Esophagus squamous epithelium (tissue), 5 donors: ENCODE measurements at regions not wholly inside any gene's neighbourhood (a gene's known extent, or its start where the extent isn't known, plus 50 kb on each side); places are given as distances from the start of the nearest gene placed in this dataset.

Experiments
- DNase-seq: peaks from one replicate; lab custom pipeline; 2025; lab: John Stamatoyannopoulos, UW
- H3K27ac ChIP-seq, 4 donors: fragments of 200-600 bp; sonication (generic); one replicate each; pipeline ENCODE4 v1.5.1; 2016 to 2019; ENCODE audit warnings: mild to moderate bottlenecking in 1 of 4
- H3K27me3 ChIP-seq, 4 donors: fragments of 200-600 bp; sonication (generic); 1 replicate in 3 of 4; 2 replicates in 1 of 4; pipeline versions ENCODE4 v1.5.1 to v1.6.0; 2017 to 2021; ENCODE audit warnings: antibody characterized with exemption in 1 of 4
- H3K36me3 ChIP-seq, 3 donors: fragments of 200-600 bp; sonication (generic); one replicate each; pipeline ENCODE4 v1.5.1; 2016 to 2019
- H3K4me1 ChIP-seq, 3 donors: fragments of 200-600 bp; sonication (generic); one replicate each; pipeline ENCODE4 v1.5.1; 2017 to 2019
- H3K4me3 ChIP-seq, 4 donors: fragments of 200-600 bp; sonication (generic); 1 replicate in 3 of 4; 2 replicates in 1 of 4; pipeline ENCODE4 v1.5.1; 2016 to 2019; ENCODE audit warnings: mild to moderate bottlenecking in 2 of 4, moderate library complexity in 1 of 4
- H3K9me3 ChIP-seq, 3 donors: fragments of 200-600 bp; sonication (generic); one replicate each; pipeline ENCODE4 v1.5.1; 2016 to 2019
- POLR2A ChIP-seq, 4 donors: fragments of 450-650 bp; IDR thresholded peaks; one replicate each; pipeline ENCODE4 v1.6.1; 2017; ENCODE audit warnings: antibody characterized with exemption in 4 of 4, mild to moderate bottlenecking in 4 of 4, moderate library complexity in 3 of 4
- WGBS, 2 donors: methylation state at CpG; one replicate each; pipeline ENCODE4 v1.1.5; 2018; 5-methylcytosine and 5-hydroxymethylcytosine counted together
- intact Hi-C: fragments of 100-400 bp; cut with DNase I; formaldehyde crosslinking; loops from one replicate; pipeline ENCODE4 v1.15.0; 2022
- TF ChIP-seq, protein P1 (sequence below), 6 experiments: fragments of 450-650 bp in 4 of 6; fragments of 200-600 bp in 2 of 6; sonication (generic) in 2 of 6; IDR thresholded peaks; one replicate each; pipeline ENCODE4 v1.5.1; 2016 to 2019; ENCODE audit warnings: antibody characterized with exemption in 6 of 6, mild to moderate bottlenecking in 4 of 6, moderate library complexity in 4 of 6
- donor health status: DM: yes; HTN: yes; CAD: no.

DNA sequence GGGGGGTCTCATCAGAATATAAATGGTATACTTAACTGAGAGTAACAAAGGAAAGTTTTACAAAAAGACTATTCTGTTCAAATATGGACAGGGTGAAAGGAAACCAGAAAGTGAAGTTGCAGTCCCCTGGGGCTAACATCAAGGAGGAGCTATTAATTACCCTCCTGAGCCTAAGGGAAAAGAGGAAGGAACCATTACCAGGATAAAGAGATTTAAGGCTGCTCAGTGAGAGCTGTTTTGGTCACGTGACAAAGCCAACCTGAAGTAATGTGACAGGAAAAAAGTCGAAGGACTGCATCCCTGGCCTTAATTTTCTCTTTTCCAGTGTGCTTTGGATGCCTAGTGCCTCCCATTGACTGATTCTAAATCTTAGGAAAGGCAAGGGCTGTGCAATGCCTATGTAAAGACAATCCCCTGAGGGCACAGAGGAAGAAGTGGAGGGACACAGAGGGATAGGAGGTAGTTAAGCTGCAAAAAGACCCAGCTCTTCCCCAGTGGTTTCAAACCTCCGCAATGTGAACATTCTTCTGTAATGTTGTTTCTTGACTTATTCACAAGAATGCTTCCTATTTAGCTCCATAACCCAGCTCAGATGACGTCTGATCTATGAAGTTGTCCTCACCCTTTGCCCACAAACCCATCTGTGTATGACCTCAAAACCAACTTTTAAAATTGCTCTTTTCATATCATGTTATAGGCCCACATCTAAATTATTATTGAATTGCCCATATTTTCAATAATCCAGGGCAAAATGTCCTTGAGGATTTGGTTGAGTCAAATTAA, 187.7 kb upstream of the DCN start:
- Histone ChIP-seq H3K27ac (no peak overlapping the region), H3K9me3 (no peaks in the 10 kb centered on the region), H3K36me3 (no peaks in the 10 kb centered on the region), H3K27me3 (no peaks in the 10 kb centered on the region), H3K4me1 (no peaks in the 10 kb centered on the region), H3K4me3 (no peak overlapping the region)
- no peak for DNase-seq
- 56 to 73% methylated on average over 4 of the region's 4 CpGs for WGBS, 2 donors
- intact Hi-C loops, result no loop called here
- TF ChIP-seq POLR2A (IDR thresholded peaks at IDR 0.05), result no peak
- TF ChIP-seq, protein P1, sequence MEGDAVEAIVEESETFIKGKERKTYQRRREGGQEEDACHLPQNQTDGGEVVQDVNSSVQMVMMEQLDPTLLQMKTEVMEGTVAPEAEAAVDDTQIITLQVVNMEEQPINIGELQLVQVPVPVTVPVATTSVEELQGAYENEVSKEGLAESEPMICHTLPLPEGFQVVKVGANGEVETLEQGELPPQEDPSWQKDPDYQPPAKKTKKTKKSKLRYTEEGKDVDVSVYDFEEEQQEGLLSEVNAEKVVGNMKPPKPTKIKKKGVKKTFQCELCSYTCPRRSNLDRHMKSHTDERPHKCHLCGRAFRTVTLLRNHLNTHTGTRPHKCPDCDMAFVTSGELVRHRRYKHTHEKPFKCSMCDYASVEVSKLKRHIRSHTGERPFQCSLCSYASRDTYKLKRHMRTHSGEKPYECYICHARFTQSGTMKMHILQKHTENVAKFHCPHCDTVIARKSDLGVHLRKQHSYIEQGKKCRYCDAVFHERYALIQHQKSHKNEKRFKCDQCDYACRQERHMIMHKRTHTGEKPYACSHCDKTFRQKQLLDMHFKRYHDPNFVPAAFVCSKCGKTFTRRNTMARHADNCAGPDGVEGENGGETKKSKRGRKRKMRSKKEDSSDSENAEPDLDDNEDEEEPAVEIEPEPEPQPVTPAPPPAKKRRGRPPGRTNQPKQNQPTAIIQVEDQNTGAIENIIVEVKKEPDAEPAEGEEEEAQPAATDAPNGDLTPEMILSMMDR (IDR thresholded peaks at IDR 0.05), result no peak

DNA sequence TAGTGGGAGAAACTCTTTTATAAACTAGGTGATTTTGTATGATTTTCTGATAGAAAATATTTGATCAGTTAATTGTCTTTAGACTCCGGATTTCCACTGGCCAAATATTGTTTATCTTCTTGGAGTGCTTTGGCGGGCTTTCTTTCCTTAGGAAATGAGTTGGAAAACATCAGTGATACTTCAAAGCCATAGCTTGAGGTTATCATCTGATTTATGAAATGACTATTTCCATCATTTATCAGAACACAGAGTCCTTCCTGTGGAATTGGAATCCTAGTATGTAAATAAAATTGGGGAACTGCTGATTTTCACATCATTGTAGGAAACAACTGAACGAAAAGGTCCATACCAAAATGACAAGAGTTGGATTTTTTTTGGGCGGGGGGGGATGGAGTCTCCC, 186.0 kb upstream of the DCN start:
- WGBS, 2 donors, result 58 to 59% methylated on average over 3 to 4 of the region's 4 CpGs
- no peaks in the 10 kb centered on the region for H3K9me3 ChIP-seq
- H3K4me1 ChIP-seq, result no peaks in the 10 kb centered on the region
- H3K27ac ChIP-seq, result no peak overlapping the region
- H3K36me3 ChIP-seq, result no peaks in the 10 kb centered on the region
- no peaks in the 10 kb centered on the region for H3K27me3 ChIP-seq
- no peak for DNase-seq
- no peak for TF ChIP-seq POLR2A (IDR thresholded peaks at IDR 0.05)
- TF ChIP-seq, protein P1 (IDR thresholded peaks at IDR 0.05), result no peak
- intact Hi-C loops, result no loop called here
- H3K4me3 ChIP-seq, result no peak overlapping the region

DNA sequence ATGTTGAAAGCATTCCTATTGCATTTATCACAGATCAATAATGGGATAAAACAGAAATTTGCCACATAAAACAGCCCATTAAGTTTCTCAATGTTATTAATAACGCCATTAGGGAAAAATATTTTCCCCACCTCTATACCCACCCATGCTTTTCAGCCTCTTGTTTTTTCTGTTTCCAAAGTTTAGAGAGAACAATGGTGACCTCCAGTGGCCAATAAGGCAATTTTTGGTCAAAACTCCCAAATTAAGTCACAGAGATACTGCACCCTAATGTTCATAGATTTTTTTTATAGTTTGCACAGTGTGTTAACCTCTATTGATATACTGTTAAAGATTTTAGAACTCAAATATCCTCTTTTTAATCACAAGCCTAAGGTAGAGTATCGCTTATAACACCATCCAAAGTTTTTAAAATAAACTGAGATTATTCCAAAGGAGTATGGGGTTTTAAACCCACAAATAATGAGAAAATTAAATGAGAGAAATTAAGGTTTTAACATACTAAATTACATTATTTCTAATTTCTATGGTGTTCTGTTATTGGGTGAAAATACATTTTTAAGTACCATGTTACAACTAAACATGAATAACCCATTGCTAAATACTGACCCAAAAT, 184.7 kb upstream of the DCN start:
- TF ChIP-seq POLR2A (IDR thresholded peaks at IDR 0.05), result no peak
- TF ChIP-seq, protein P1 (IDR thresholded peaks at IDR 0.05), result peak in 5 of 6 experiments; percentile 6 to 33 (median 19)
- Histone ChIP-seq H3K27ac (no peak overlapping the region), H3K36me3 (no peaks in the 10 kb centered on the region), H3K4me1 (peaks cover 0 to 2% (median 0%) of the 10 kb centered on the region in 3 donors), H3K9me3 (no peaks in the 10 kb centered on the region), H3K27me3 (no peaks in the 10 kb centered on the region), H3K4me3 (no peak overlapping the region)
- 55 to 62% methylated on average over 2 of the region's 2 CpGs for WGBS, 2 donors
- intact Hi-C loops, result no loop called here
- DNase-seq, result no peak

DNA sequence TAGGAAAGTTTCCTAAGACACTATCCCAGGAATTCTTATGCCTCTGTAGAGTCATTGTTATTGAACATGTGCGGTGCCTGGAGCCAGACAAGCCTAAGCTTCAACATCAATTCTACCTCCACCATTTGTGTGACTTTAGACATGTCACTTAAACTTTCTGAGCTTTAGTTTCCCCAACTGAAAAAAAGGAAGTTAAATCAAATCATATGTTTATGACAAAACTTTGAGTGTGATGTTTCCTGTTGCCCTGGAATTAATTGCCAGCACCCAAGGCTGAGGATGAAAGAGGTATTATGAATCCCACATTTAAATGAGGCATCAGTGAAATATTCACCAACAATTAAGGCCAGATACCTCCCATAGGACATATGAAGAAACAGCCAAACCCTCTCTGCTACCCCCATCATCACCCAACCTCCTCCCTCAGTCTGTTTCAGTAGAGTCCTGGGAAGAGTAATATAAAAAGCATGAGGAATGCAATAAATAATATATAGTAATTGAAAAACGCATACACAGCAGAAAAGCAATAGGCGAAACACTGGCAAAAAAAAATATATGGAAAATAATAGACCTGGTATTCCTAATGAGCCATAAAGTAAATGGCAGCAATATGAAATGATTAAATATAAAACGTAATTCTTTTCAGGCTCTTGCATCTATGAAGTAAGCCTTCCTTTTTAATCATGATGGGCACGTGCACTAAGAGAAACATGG, 182.0 kb upstream of the DCN start:
- Histone ChIP-seq H3K9me3 (no peaks in the 10 kb centered on the region), H3K4me1 (peaks cover 0 to 6% (median 0%) of the 10 kb centered on the region in 3 donors), H3K27ac (no peak overlapping the region), H3K4me3 (no peak overlapping the region), H3K27me3 (no peaks in the 10 kb centered on the region), H3K36me3 (no peaks in the 10 kb centered on the region)
- TF ChIP-seq POLR2A (IDR thresholded peaks at IDR 0.05), result no peak
- TF ChIP-seq, protein P1 (IDR thresholded peaks at IDR 0.05), result no peak
- 74 to 80% methylated on average over 5 of the region's 5 CpGs for WGBS, 2 donors
- DNase-seq, result no peak
- intact Hi-C loops, result no loop called here

DNA sequence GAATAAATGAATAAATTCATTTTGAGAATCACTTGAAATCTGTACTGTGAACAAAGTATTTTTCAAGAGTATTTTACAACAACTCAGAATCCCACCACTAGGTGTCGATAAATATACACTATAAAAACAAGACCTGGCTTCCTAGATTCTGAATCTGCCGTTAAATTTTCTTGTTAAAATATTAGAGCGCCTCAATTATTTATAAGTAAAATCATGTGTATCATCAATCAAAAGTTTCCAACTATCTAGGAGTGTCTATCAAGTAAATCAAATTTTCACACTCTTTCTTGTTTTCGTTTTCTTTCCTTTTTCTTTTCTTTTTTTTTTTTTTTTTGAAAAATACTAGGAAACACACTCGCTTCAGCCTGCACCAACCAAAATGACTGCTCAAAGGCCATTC, 179.2 kb upstream of the DCN start:
- whole genome bisulfite sequencing, 2 donors, result 12 to 26% methylated on average over 5 of the region's 5 CpGs

More for the DNA sequence above, 179.2 kb upstream of the DCN start:
- TF ChIP-seq POLR2A (IDR thresholded peaks at IDR 0.05), result no peak
- TF ChIP-seq, protein P1 (IDR thresholded peaks at IDR 0.05), result peak; percentile 17 to 83 (median 72)
- Histone ChIP-seq H3K4me1 (peaks cover 0 to 15% (median 0%) of the 10 kb centered on the region in 3 donors), H3K9me3 (no peaks in the 10 kb centered on the region), H3K27ac (no peak overlapping the region), H3K36me3 (no peaks in the 10 kb centered on the region), H3K4me3 (no peak overlapping the region), H3K27me3 (no peaks in the 10 kb centered on the region)
- DNase-seq, result no peak
- intact Hi-C loops, result no loop called here
